Keratinocyte (primary cell): ENCODE measurements at regions not wholly inside any gene's neighbourhood (a gene's known extent, or its start where the extent isn't known, plus 50 kb on each side); places are given as distances from the start of the nearest gene placed in this dataset.
A peak's percentile ranks its signal among the peaks of the same experiment; 100 is the strongest.
"Not testable (repeated sequence)": the region's sequence is repeated elsewhere in the genome, so short reads cannot be mapped to it uniquely, and the experiment has no call there.

Experiments
- DNase-seq: peaks from one replicate; pipeline ENCODE4 v3.0.0-alpha.2; 2011; ENCODE audit warnings: low read depth, missing footprints, low spot score
- FAIRE-seq: peaks from 2 replicates; lab custom pipeline; 2011; peaks lifted over from hg19 to GRCh38; lab: Jason Lieb, UNC
- H2AFZ ChIP-seq: 2 replicates; pipeline ENCODE4 v1.6.0; 2012; ENCODE audit warnings: low read length, control low read depth, inconsistent platforms; ENCODE audit not compliant: control insufficient read depth
- H3K27ac ChIP-seq: 2 replicates; pipeline ENCODE4 v1.5.1; 2011; ENCODE audit warnings: low read length; ENCODE audit not compliant: control insufficient read depth, insufficient read depth
- H3K27me3 ChIP-seq: 3 replicates; pipeline ENCODE4 v1.6.0; 2011; ENCODE audit warnings: low read length; ENCODE audit not compliant: control insufficient read depth, insufficient read depth; ENCODE audit errors: extremely low read depth
- H3K36me3 ChIP-seq, 2 experiments: 2 replicates in 1 of 2; 3 replicates in 1 of 2; pipeline ENCODE4 v1.5.1; 2011; ENCODE audit warnings: low read length in 2 of 2, mild to moderate bottlenecking in 1 of 2; ENCODE audit not compliant: control insufficient read depth in 2 of 2, insufficient read depth in 2 of 2; ENCODE audit errors: extremely low read depth in 1 of 2
- H3K4me1 ChIP-seq: 3 replicates; pipeline ENCODE4 v1.5.1; 2011; ENCODE audit warnings: low read length; ENCODE audit not compliant: control insufficient read depth, insufficient read depth; ENCODE audit errors: extremely low read depth
- H3K4me2 ChIP-seq: 3 replicates; pipeline ENCODE4 v1.6.0; 2011; ENCODE audit warnings: low read depth, low read length; ENCODE audit not compliant: control insufficient read depth, insufficient read depth; ENCODE audit errors: extremely low read depth
- H3K4me3 ChIP-seq, 3 experiments: fragments of 200-600 bp in 1 of 3; sonication (generic) in 1 of 3; 2 replicates in 2 of 3; 3 replicates in 1 of 3; pipeline ENCODE4 v1.5.1; 2011 to 2016; ENCODE audit warnings: low read length in 3 of 3, mild to moderate bottlenecking in 3 of 3, control low read depth in 2 of 3, inconsistent platforms in 1 of 3, low read depth in 1 of 3, mixed read lengths in 1 of 3, mixed run types in 1 of 3, moderate library complexity in 1 of 3; ENCODE audit not compliant: control insufficient read depth in 2 of 3, insufficient read depth in 2 of 3; ENCODE audit errors: extremely low read depth in 1 of 3
- H3K79me2 ChIP-seq: 2 replicates; pipeline ENCODE4 v1.6.0; 2012; ENCODE audit warnings: low read length; ENCODE audit not compliant: control insufficient read depth, insufficient read depth
- H3K9ac ChIP-seq: 3 replicates; pipeline ENCODE4 v1.6.0; 2011; ENCODE audit warnings: low read length; ENCODE audit not compliant: control insufficient read depth, insufficient read depth; ENCODE audit errors: extremely low read depth
- H3K9me1 ChIP-seq: 3 replicates; pipeline ENCODE4 v1.6.0; 2011; ENCODE audit warnings: low read length; ENCODE audit not compliant: control insufficient read depth, insufficient read depth; ENCODE audit errors: extremely low read depth
- H3K9me3 ChIP-seq: 2 replicates; pipeline ENCODE4 v1.5.1; 2012; ENCODE audit warnings: low read depth, low read length; ENCODE audit not compliant: control insufficient read depth
- H4K20me1 ChIP-seq: 3 replicates; pipeline ENCODE4 v1.6.0; 2011; ENCODE audit warnings: low read length; ENCODE audit not compliant: control insufficient read depth, insufficient read depth; ENCODE audit errors: extremely low read depth
- EZH2 ChIP-seq: IDR thresholded peaks from one replicate; pipeline ENCODE4 v1.6.1; 2012; ENCODE audit warnings: inconsistent platforms, mild to moderate bottlenecking, low read length, moderate library complexity
- dilution Hi-C: fragments of 300-500 bp; cut with MboI; formaldehyde crosslinking; loops from one replicate; pipeline ENCODE4 v1.7.0; 2020; ENCODE audit warnings: low sequenced_read_pairs; ENCODE audit not compliant: extremely low pct_ligation_motif_present
- TF ChIP-seq, protein P1 (sequence below), 3 experiments: IDR thresholded peaks in 1 of 3; conservative IDR thresholded peaks in 1 of 3; optimal IDR thresholded peaks in 1 of 3; 2 replicates in 2 of 3; 3 replicates in 1 of 3; pipeline versions ENCODE3 to v1.5.1; 2011; ENCODE audit warnings: low read length in 3 of 3, mild to moderate bottlenecking in 3 of 3, moderate library complexity in 2 of 3, control low read depth in 1 of 3, inconsistent platforms in 1 of 3; ENCODE audit not compliant: insufficient read depth in 2 of 3; ENCODE audit errors: extremely low read depth in 1 of 3

DNA sequence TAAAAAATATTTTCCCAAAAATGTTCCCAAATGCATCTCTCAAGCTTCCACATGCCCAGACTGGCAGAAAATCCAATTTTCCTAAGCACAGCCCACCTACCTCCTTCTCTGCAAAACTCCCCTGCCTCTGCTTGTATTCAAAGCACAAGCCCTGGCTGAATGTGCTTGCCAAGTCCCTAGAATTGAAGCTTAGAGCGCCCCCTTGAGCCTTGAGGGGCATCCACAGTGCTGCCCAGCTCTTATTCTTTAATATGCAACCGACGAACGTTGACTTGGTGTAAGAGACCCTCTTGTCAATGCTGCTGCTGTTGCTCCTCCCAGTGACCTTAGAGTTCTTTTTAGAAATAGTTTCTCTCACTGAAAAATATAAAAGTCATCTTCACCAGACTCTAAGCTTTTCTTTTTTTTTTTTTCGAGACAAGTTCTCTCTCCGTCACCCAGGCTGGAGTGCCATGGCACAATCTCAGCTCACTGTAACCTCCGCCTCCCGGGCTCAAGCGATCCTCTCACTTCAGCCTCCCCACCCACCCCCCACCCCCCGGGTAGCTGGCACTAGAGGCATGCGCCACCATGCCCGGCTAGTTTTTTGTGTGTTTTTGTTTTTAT is 63.5 kb upstream of the CAPRIN1 start:
- Histone ChIP-seq H2AFZ (no peak overlapping the region), H3K9ac (no peak overlapping the region), H3K79me2 (no peaks in the 10 kb centered on the region), H3K4me3 (no peak overlapping the region), H3K27me3 (no peaks in the 10 kb centered on the region), H4K20me1 (no peaks in the 10 kb centered on the region), H3K9me1 (no peaks in the 10 kb centered on the region), H3K36me3 (no peaks in the 10 kb centered on the region), H3K27ac (no peak overlapping the region), H3K4me1 (no peaks in the 10 kb centered on the region), H3K9me3 (no peaks in the 10 kb centered on the region), H3K4me2 (no peak overlapping the region)
- FAIRE-seq (no peak), DNase-seq (peak; percentile 56)
- TF ChIP-seq, protein P1, sequence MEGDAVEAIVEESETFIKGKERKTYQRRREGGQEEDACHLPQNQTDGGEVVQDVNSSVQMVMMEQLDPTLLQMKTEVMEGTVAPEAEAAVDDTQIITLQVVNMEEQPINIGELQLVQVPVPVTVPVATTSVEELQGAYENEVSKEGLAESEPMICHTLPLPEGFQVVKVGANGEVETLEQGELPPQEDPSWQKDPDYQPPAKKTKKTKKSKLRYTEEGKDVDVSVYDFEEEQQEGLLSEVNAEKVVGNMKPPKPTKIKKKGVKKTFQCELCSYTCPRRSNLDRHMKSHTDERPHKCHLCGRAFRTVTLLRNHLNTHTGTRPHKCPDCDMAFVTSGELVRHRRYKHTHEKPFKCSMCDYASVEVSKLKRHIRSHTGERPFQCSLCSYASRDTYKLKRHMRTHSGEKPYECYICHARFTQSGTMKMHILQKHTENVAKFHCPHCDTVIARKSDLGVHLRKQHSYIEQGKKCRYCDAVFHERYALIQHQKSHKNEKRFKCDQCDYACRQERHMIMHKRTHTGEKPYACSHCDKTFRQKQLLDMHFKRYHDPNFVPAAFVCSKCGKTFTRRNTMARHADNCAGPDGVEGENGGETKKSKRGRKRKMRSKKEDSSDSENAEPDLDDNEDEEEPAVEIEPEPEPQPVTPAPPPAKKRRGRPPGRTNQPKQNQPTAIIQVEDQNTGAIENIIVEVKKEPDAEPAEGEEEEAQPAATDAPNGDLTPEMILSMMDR (optimal IDR thresholded peaks at IDR 0.05 in 1 of 3, IDR thresholded peaks at IDR 0.05 in 1 of 3, conservative IDR thresholded peaks at IDR 0.05 in 1 of 3; ENCODE audit: extremely low read depth in 1 of 3, insufficient read depth in 2 of 3, low read length in 3 of 3) = peak; percentile 78 to 87 (median 79)
- TF ChIP-seq EZH2 = no peak
- dilution Hi-C loops = no loop called here

DNA sequence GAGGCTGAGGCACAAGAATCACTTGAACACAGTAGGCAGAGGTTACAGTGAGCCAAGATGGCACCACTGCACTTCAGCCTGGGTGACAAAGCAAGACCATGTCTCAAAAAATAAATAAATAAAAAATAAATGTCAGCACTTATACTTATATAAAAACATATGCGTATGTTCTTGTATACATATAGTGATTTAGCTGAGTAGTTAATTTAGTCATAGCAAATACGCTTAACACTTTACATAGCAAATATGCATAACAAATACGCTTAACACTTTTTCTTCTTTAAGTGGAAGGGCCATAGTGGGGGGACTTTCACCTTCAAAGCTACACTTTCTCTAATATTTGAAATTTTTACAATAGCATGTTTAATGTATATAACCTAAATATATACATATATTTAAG is 64.0 kb upstream of the CAPRIN1 start:
- no peaks in the 10 kb centered on the region for H3K9me3 ChIP-seq
- no peaks in the 10 kb centered on the region for H3K36me3 ChIP-seq
- no peaks in the 10 kb centered on the region for H4K20me1 ChIP-seq
- no peaks in the 10 kb centered on the region for H3K27me3 ChIP-seq
- no peak overlapping the region for H3K9ac ChIP-seq
- H3K4me1 ChIP-seq = no peaks in the 10 kb centered on the region
- no peak overlapping the region for H3K27ac ChIP-seq
- no peak overlapping the region for H3K4me3 ChIP-seq
- no peak overlapping the region for H3K4me2 ChIP-seq
- FAIRE-seq (no peak), DNase-seq (no peak)
- H2AFZ ChIP-seq = no peak overlapping the region
- H3K79me2 ChIP-seq = no peaks in the 10 kb centered on the region
- H3K9me1 ChIP-seq = no peaks in the 10 kb centered on the region
- dilution Hi-C loops = no loop called here
- TF ChIP-seq, protein P1 (optimal IDR thresholded peaks at IDR 0.05 in 1 of 3, IDR thresholded peaks at IDR 0.05 in 1 of 3, conservative IDR thresholded peaks at IDR 0.05 in 1 of 3; ENCODE audit: extremely low read depth in 1 of 3, insufficient read depth in 2 of 3, low read length in 3 of 3) = no peak
- TF ChIP-seq EZH2 = no peak

DNA sequence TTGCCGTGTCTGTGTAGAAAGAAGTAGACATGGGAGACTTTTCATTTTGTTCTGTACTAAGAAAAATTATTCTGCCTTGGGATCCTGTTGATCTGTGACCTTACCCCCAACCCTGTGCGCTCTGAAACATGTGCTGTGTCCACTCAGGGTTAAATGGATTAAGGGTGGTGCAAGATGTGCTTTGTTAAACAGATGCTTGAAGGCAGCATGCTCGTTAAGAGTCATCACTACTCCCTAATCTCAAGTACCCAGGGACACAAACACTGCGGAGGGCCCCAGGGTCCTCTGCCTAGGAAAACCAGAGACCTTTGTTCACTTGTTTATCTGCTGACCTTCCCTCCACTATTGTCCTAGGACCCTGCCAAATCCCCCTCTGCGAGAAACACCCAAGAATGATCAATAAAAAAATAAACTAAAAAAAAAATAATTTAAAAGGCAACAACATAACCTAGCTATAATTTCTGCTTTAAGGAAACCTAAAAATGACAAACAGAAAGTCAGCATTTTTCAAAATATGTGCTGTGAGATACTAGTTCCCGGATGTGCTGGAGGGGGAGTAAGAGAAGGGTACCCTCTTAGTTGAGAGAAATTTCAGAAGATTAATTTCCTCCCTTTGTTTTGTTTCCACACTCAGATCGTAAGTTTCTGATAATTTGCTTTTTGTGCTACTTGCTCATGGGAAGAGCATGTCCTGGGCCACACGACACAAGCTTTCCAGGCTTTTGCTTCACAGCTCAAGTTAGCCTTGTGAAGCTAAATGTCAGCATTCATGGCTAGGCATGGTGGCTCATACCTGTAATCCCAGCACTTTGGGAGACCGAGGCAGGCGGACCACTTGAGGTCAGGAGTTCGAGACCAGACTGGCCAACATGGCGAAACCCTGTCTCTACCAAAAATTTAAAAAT is 64.7 kb upstream of the CAPRIN1 start:
- H3K9me1 ChIP-seq, H3K9ac ChIP-seq, H3K79me2 ChIP-seq, H3K9me3 ChIP-seq, H3K27ac ChIP-seq, FAIRE-seq, H3K36me3 ChIP-seq, H3K4me1 ChIP-seq, H3K27me3 ChIP-seq, DNase-seq, H2AFZ ChIP-seq, H4K20me1 ChIP-seq, dilution Hi-C loops, H3K4me3 ChIP-seq, H3K4me2 ChIP-seq: not testable (repeated sequence)
